Activated CD4-positive, alpha-beta T cell treated with anti-CD3 and anti-CD28 coated beads, Interleukin-2, amount 10 ng/mL, durations not matched to agents 7 days and 5 days (primary cell): ENCODE measurements at regions not wholly inside any gene's neighbourhood (a gene's known extent, or its start where the extent isn't known, plus 50 kb on each side); places are given as distances from the start of the nearest gene placed in this dataset.

Experiments used
- CTCF ChIA-PET: fragments of 350-600 bp; sonication (Branson Sonifier 250); formaldehyde crosslinking; loops from one replicate; lab custom pipeline; 2021; ENCODE audit warnings: antibody characterized with exemption; lab: Charles Lee
- POLR2A ChIA-PET: fragments of 350-600 bp; sonication (Branson Sonifier 250); formaldehyde crosslinking; loops from one replicate; lab custom pipeline; 2021; ENCODE audit warnings: antibody characterized with exemption; lab: Charles Lee
- DNase-seq: peaks from one replicate; pipeline ENCODE4 v3.0.0-alpha.2; 2020
- H3K27ac Mint-ChIP-seq: one replicate; pipeline ENCODE4 v1.8.0; 2021; ENCODE audit warnings: mild to moderate bottlenecking, moderate library complexity, mixed read lengths
- H3K27me3 Mint-ChIP-seq: one replicate; pipeline ENCODE4 v1.8.0; 2021; ENCODE audit warnings: mixed read lengths
- H3K36me3 Mint-ChIP-seq: one replicate; pipeline ENCODE4 v1.8.0; 2021; ENCODE audit warnings: low read depth, mixed read lengths
- H3K4me1 Mint-ChIP-seq: one replicate; pipeline ENCODE4 v1.8.0; 2021; ENCODE audit warnings: mixed read lengths
- H3K4me3 Mint-ChIP-seq: one replicate; pipeline ENCODE4 v1.8.0; 2021; ENCODE audit warnings: mild to moderate bottlenecking, moderate library complexity, mixed read lengths
- H3K9me3 Mint-ChIP-seq: one replicate; pipeline ENCODE4 v1.8.0; 2021; ENCODE audit warnings: mixed read lengths

- Mint-ChIP-seq H3K27me3 (peaks cover 12% of the 10 kb centered on the region), H3K9me3 (no peaks in the 10 kb centered on the region), H3K4me1 (no peaks in the 10 kb centered on the region), H3K27ac (no peak overlapping the region), H3K4me3 (no peak overlapping the region), H3K36me3 (no peaks in the 10 kb centered on the region)
- ChIA-PET CTCF (no interaction called here), POLR2A (no interaction called here)
- no peak for DNase-seq
Measured at GRCh38 chr20:39161900-39162299, 199.8 kb downstream of the DHX35 start.

- Mint-ChIP-seq H3K4me1 (no peaks in the 10 kb centered on the region), H3K9me3 (no peaks in the 10 kb centered on the region), H3K36me3 (no peaks in the 10 kb centered on the region), H3K4me3 (no peak overlapping the region), H3K27me3 (peaks cover 20% of the 10 kb centered on the region), H3K27ac (no peak overlapping the region)
- POLR2A ChIA-PET, result no interaction called here
- CTCF ChIA-PET, result no interaction called here
- DNase-seq, result no peak
Measured at GRCh38 chr20:39155971-39156370, 193.8 kb downstream of the DHX35 start.

- no peaks in the 10 kb centered on the region for H3K4me1 Mint-ChIP-seq
- H3K27ac Mint-ChIP-seq, result no peak overlapping the region
- H3K4me3 Mint-ChIP-seq, result no peak overlapping the region
- H3K9me3 Mint-ChIP-seq, result no peaks in the 10 kb centered on the region
- DNase-seq, result no peak
- POLR2A ChIA-PET, result no interaction called here
- CTCF ChIA-PET, result interaction anchor here (1.6 kb wide), 1 partner anchor 12 kb away, joined by 4 read pairs; no protein-coding TSS in a partner anchor
- H3K27me3 Mint-ChIP-seq, result peaks cover 18% of the 10 kb centered on the region
- H3K36me3 Mint-ChIP-seq, result no peaks in the 10 kb centered on the region
Measured at GRCh38 chr20:39152742-39153141, 190.6 kb downstream of the DHX35 start.

GRCh38 chr20:39152126-39152525 lies 190.0 kb downstream of the DHX35 start:
- Mint-ChIP-seq H3K4me1 (no peaks in the 10 kb centered on the region), H3K27ac (no peak overlapping the region), H3K27me3 (peaks cover 18% of the 10 kb centered on the region), H3K4me3 (no peak overlapping the region), H3K36me3 (no peaks in the 10 kb centered on the region), H3K9me3 (no peaks in the 10 kb centered on the region)
- CTCF ChIA-PET, result interaction anchor here (1.6 kb wide), 1 partner anchor 13 kb away, joined by 4 read pairs; no protein-coding TSS in a partner anchor
- POLR2A ChIA-PET, result no interaction called here
- DNase-seq, result no peak

GRCh38 chr20:39150501-39150900 lies 188.4 kb downstream of the DHX35 start:
- H3K27ac Mint-ChIP-seq, result no peak overlapping the region
- H3K27me3 Mint-ChIP-seq, result peaks cover 15% of the 10 kb centered on the region
- CTCF ChIA-PET, result no interaction called here
- POLR2A ChIA-PET, result no interaction called here
- H3K4me3 Mint-ChIP-seq, result no peak overlapping the region
- no peaks in the 10 kb centered on the region for H3K9me3 Mint-ChIP-seq
- no peaks in the 10 kb centered on the region for H3K36me3 Mint-ChIP-seq
- H3K4me1 Mint-ChIP-seq, result no peaks in the 10 kb centered on the region
- DNase-seq, result no peak

GRCh38 chr20:39146394-39146793 lies 184.2 kb downstream of the DHX35 start:
- Mint-ChIP-seq H3K4me3 (no peak overlapping the region), H3K27ac (no peak overlapping the region), H3K4me1 (no peaks in the 10 kb centered on the region), H3K36me3 (no peaks in the 10 kb centered on the region), H3K9me3 (no peaks in the 10 kb centered on the region), H3K27me3 (peaks cover 3% of the 10 kb centered on the region)
- DNase-seq, result no peak
- ChIA-PET CTCF (no interaction called here), POLR2A (no interaction called here)

- Mint-ChIP-seq H3K27ac (no peak overlapping the region), H3K36me3 (no peaks in the 10 kb centered on the region), H3K27me3 (peaks cover 3% of the 10 kb centered on the region), H3K4me1 (no peaks in the 10 kb centered on the region), H3K9me3 (no peaks in the 10 kb centered on the region), H3K4me3 (no peak overlapping the region)
- POLR2A ChIA-PET, result no interaction called here
- CTCF ChIA-PET, result no interaction called here
- DNase-seq, result no peak
Measured at GRCh38 chr20:39145921-39146320, 183.8 kb downstream of the DHX35 start.

GRCh38 chr20:39144757-39145156 lies 182.6 kb downstream of the DHX35 start:
- DNase-seq, result no peak
- no peak overlapping the region for H3K27ac Mint-ChIP-seq
- no peaks in the 10 kb centered on the region for H3K9me3 Mint-ChIP-seq
- ChIA-PET POLR2A (no interaction called here), CTCF (no interaction called here)
- H3K27me3 Mint-ChIP-seq, result peaks cover 4% of the 10 kb centered on the region
- H3K4me3 Mint-ChIP-seq, result no peak overlapping the region
- no peaks in the 10 kb centered on the region for H3K36me3 Mint-ChIP-seq
- H3K4me1 Mint-ChIP-seq, result no peaks in the 10 kb centered on the region

GRCh38 chr20:39142407-39143096 lies 180.4 kb downstream of the DHX35 start:
- peaks cover 3% of the 10 kb centered on the region for H3K27me3 Mint-ChIP-seq
- H3K27ac Mint-ChIP-seq, result no peak overlapping the region
- DNase-seq, result no peak
- ChIA-PET CTCF (no interaction called here), POLR2A (no interaction called here)
- H3K4me1 Mint-ChIP-seq, result no peaks in the 10 kb centered on the region
- no peaks in the 10 kb centered on the region for H3K9me3 Mint-ChIP-seq
- H3K4me3 Mint-ChIP-seq, result no peak overlapping the region
- H3K36me3 Mint-ChIP-seq, result no peaks in the 10 kb centered on the region

GRCh38 chr20:39137299-39137698 lies 175.2 kb downstream of the DHX35 start:
- Mint-ChIP-seq H3K9me3 (no peaks in the 10 kb centered on the region), H3K4me3 (no peak overlapping the region), H3K4me1 (no peaks in the 10 kb centered on the region), H3K36me3 (no peaks in the 10 kb centered on the region), H3K27ac (no peak overlapping the region), H3K27me3 (peaks cover 3% of the 10 kb centered on the region)
- CTCF ChIA-PET, result no interaction called here
- DNase-seq, result no peak
- POLR2A ChIA-PET, result no interaction called here

- Mint-ChIP-seq H3K4me3 (no peak overlapping the region), H3K9me3 (no peaks in the 10 kb centered on the region), H3K4me1 (no peaks in the 10 kb centered on the region), H3K36me3 (no peaks in the 10 kb centered on the region), H3K27me3 (peaks cover 3% of the 10 kb centered on the region), H3K27ac (no peak overlapping the region)
- POLR2A ChIA-PET, result no interaction called here
- CTCF ChIA-PET, result interaction anchor here (1.3 kb wide), 1 partner anchor 88 kb away, joined by 3 read pairs; no protein-coding TSS in a partner anchor
- DNase-seq, result no peak
Measured at GRCh38 chr20:39136798-39137197, 174.7 kb downstream of the DHX35 start.

- ChIA-PET POLR2A (no interaction called here), CTCF (interaction anchor here (1.3 kb wide), 1 partner anchor 87 kb away, joined by 3 read pairs; no protein-coding TSS in a partner anchor)
- no peak for DNase-seq
Measured at GRCh38 chr20:39135885-39136544, 173.9 kb downstream of the DHX35 start.

GRCh38 chr20:39133201-39133600 lies 171.1 kb downstream of the DHX35 start:
- Mint-ChIP-seq H3K9me3 (no peaks in the 10 kb centered on the region), H3K27ac (no peak overlapping the region), H3K4me1 (no peaks in the 10 kb centered on the region), H3K27me3 (no peaks in the 10 kb centered on the region), H3K36me3 (no peaks in the 10 kb centered on the region), H3K4me3 (no peak overlapping the region)
- CTCF ChIA-PET, result no interaction called here
- no peak for DNase-seq
- POLR2A ChIA-PET, result no interaction called here

More at GRCh38 chr20:39135885-39136544, 173.9 kb downstream of the DHX35 start:
- peaks cover 3% of the 10 kb centered on the region for H3K27me3 Mint-ChIP-seq
- H3K4me1 Mint-ChIP-seq, result no peaks in the 10 kb centered on the region
- no peak overlapping the region for H3K4me3 Mint-ChIP-seq
- no peaks in the 10 kb centered on the region for H3K36me3 Mint-ChIP-seq
- no peak overlapping the region for H3K27ac Mint-ChIP-seq
- H3K9me3 Mint-ChIP-seq, result no peaks in the 10 kb centered on the region
